ENCODE measurements at regions not wholly inside any gene's neighbourhood (a gene's known extent, or its start where the extent isn't known, plus 50 kb on each side); places are given as distances from the start of the nearest gene placed in this dataset.

DNA sequence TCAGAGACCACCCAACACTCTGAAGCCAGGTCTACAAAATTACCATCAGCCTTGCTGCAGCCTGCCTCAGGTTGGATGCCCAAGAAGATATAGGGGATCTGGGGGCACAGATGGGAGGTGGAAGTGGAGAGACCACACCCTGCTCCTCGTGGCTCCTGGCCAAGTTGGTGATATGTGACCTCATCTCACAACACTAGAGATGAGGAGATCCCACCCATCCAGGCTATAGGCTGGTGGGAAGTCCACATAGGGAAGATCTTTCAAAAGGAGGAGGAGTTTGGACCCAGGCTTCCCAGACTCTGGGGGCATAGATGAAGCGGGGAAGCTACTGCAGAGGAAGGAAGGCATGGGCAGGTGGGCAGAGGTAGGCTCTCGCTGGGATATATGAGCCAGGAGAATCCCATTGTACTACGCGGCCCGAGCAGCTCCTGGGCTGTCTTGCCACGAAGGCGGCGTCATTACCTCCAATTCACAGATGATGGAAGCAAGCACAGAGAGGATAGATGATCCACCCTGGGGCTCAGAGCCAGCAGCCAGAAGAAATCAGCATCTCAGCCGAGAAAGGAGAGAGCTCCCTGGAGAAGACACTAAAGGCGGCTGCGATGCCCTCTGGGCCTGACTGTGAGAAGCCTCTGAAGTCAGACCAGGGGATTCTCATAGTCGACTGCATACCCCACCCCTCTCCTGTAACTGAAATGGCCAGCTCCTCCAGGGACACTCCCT is 96.0 kb downstream of the RHOB start:
- TF ChIP-seq CTCF (IDR thresholded peaks at IDR 0.05), result no peak
- TF ChIP-seq POLR2AphosphoS5 (IDR thresholded peaks at IDR 0.05), result no peak
- no peak for TF ChIP-seq POLR2A (IDR thresholded peaks at IDR 0.05)
- no peak for TF ChIP-seq EP300 (IDR thresholded peaks at IDR 0.05; ENCODE audit: low read depth)
